Muscle of leg (tissue), 3 donors: ENCODE measurements at regions not wholly inside any gene's neighbourhood (a gene's known extent, or its start where the extent isn't known, plus 50 kb on each side); places are given as distances from the start of the nearest gene placed in this dataset.

Experiments used
- DNase-seq: peaks from one replicate; pipeline ENCODE4 v3.0.0; 2013
- H3K27ac ChIP-seq: one replicate; pipeline ENCODE4 v1.5.1; 2013; ENCODE audit warnings: mild to moderate bottlenecking, low read length, control low read depth
- H3K27me3 ChIP-seq: one replicate; pipeline ENCODE4 v1.6.1; 2013; ENCODE audit warnings: low read length; ENCODE audit not compliant: control insufficient read depth, insufficient read depth
- H3K36me3 ChIP-seq: one replicate; pipeline ENCODE4 v1.6.1; 2013; ENCODE audit warnings: low read length; ENCODE audit not compliant: control insufficient read depth, insufficient read depth
- H3K4me1 ChIP-seq: one replicate; pipeline ENCODE4 v1.6.1; 2013; ENCODE audit warnings: low read length; ENCODE audit not compliant: control insufficient read depth, insufficient read depth
- H3K4me3 ChIP-seq: one replicate; pipeline ENCODE4 v1.5.1; 2013; ENCODE audit warnings: low read length, control low read depth
- H3K9me3 ChIP-seq: replicated peaks from 2 replicates; pipeline ENCODE4 v1.6.1; 2013; ENCODE audit warnings: low read depth, low read length; ENCODE audit not compliant: control insufficient read depth
- WGBS: methylation state at CpG from one replicate; pipeline ENCODE4 v1.1.5; 2013; ENCODE audit warnings: missing lambda C conversion rate; ENCODE audit not compliant: insufficient coverage; 5-methylcytosine and 5-hydroxymethylcytosine counted together

- Histone ChIP-seq H3K36me3 (no peaks in the 10 kb centered on the region), H3K27me3 (no peaks in the 10 kb centered on the region), H3K4me3 (no peak overlapping the region), H3K9me3 (no peaks in the 10 kb centered on the region), H3K27ac (no peak overlapping the region), H3K4me1 (peaks cover 4% of the 10 kb centered on the region)
- WGBS, result 77% methylated on average over 10 of the region's 11 CpGs
- DNase-seq, result no peak
Measured at GRCh38 chr20:23290761-23291574, 59.6 kb upstream of the NXT1 start.

DNA sequence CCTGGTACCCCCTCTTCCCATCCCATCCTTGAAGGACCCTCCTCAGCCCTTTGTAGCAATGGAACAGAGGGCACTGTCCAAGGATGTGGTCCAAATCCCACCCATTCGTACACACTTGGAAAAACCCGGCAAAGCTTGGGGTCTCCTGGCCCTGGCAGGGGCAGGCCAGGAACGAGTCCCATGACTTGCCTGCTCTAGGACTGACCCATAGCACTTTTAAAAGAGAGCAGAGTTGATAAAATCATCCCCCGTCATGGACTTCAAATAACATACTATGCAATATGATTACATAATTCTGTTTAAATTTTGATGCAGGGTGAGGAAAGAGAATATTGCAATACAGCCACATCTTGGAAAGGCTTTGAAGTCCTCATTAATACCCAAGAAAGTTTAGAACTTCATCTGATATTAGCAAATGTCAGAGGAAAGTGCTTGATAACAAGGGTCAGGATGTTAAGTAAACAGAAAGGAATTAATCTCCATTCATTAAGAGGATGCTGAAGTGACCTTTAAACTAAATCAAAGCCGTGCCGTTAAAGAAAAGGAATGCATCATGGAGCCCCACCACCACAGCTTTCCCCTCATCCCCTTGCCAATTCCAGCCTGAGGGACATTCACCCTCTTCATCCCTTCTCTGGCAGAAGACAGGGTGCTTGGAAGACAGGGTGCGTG, 60.7 kb upstream of the NXT1 start:
- Histone ChIP-seq H3K9me3 (no peaks in the 10 kb centered on the region), H3K27me3 (no peaks in the 10 kb centered on the region), H3K27ac (no peak overlapping the region), H3K36me3 (no peaks in the 10 kb centered on the region), H3K4me1 (peaks cover 4% of the 10 kb centered on the region), H3K4me3 (no peak overlapping the region)
- 94% methylated on average over 2 of the region's 7 CpGs for WGBS
- no peak for DNase-seq

DNA sequence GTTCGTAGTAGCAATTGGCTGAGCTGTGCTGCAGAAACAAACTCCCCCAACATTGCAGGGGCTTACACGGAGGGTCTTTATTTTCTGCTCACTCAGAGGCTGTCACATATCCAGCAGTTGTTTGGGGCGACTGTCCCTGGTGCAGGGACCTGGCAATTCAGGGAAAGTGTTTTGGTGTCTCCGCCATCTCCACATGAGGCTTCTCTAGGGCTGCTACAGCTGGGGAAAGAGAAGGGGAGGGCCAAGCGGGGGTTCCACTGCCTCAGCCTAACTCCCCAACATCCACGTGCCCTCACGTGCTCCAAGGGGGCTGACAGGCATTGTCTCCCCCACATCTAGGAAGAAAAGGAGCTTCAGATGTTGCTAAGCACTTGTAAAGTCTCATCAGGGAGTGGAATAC, 61.3 kb upstream of the NXT1 start:
- H3K27me3 ChIP-seq, result no peaks in the 10 kb centered on the region
- 76% methylated on average over 2 of the region's 7 CpGs for WGBS
- H3K27ac ChIP-seq, result no peak overlapping the region
- H3K4me1 ChIP-seq, result peaks cover 4% of the 10 kb centered on the region
- no peak overlapping the region for H3K4me3 ChIP-seq
- DNase-seq, result no peak
- no peaks in the 10 kb centered on the region for H3K9me3 ChIP-seq
- H3K36me3 ChIP-seq, result no peaks in the 10 kb centered on the region

DNA sequence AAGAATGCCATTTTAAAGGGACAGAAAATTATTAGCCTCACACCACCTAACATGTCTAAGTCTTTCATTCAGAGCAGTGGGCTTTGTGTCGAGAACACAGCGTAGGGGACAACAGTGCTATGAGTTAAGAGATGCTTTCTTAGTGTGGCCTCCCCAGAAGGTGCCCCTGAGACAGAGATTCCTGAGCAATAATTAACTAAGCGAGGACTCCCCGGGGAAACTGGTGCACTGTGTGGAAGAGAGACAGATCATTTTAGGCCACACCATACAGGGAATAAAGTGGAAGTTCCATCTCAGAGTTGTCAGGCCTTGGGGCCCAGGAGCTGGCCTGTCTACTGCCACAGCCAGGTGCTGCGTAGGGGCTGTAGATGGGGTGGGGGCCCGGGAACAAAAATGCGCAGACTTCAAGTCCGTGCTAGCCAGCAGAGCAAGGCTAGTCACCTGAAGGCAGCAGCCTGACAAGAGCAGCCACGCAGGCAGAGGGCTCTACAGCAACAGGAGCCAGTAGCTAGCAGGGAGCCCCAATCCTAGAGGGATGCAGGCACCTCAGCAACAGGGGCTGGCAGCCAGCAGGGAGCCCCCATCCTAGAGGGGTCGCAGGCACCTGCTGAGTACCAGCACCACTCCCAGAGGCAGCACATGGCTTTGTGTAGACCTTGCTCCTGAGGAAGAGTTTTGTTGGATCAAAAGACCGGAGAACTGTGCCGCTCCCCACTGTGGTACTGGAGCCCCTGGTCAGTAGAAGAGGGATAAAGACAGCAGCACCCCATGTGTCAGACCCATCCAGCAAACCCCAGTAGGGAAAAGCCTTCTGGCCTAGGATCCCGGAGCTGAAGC, 63.0 kb upstream of the NXT1 start:
- H3K27ac ChIP-seq, result no peak overlapping the region
- no peak for DNase-seq
- H3K4me3 ChIP-seq, result no peak overlapping the region
- peaks cover 2% of the 10 kb centered on the region for H3K27me3 ChIP-seq
- H3K9me3 ChIP-seq, result no peaks in the 10 kb centered on the region
- 81% methylated on average over 10 of the region's 13 CpGs for WGBS
- no peaks in the 10 kb centered on the region for H3K36me3 ChIP-seq
- peaks cover 4% of the 10 kb centered on the region for H3K4me1 ChIP-seq

DNA sequence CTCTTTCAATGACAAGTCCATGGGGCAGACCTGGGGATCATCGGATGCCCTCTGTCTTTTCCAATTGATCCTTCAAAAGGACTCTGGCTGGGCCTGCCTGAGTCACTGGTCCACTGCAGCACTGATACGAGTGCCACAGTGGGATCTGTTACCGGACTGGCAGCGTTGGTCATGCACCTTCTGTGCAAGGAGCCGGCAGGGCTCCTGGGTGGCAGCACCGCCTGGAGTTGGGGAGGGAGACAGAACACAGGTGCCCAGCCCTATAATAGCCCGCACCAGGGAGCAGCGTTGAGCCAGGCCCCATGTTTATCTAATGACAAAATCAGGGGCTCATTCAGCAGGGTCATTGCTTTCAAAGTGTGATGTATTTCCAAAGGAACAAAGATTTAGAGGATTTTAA, 64.2 kb upstream of the NXT1 start:
- Histone ChIP-seq H3K4me1 (peaks cover 4% of the 10 kb centered on the region), H3K9me3 (no peaks in the 10 kb centered on the region), H3K27ac (no peak overlapping the region), H3K27me3 (peaks cover 2% of the 10 kb centered on the region), H3K36me3 (no peaks in the 10 kb centered on the region), H3K4me3 (no peak overlapping the region)
- 84% methylated on average over 8 of the region's 8 CpGs for WGBS
- DNase-seq, result no peak

GRCh38 chr20:23285536-23285935, 65.1 kb upstream of the NXT1 start:
- no peaks in the 10 kb centered on the region for H3K36me3 ChIP-seq
- no CpG with 5 or more reads among the region's 2 CpGs for WGBS
- H3K4me1 ChIP-seq, result peaks cover 3% of the 10 kb centered on the region
- peaks cover 2% of the 10 kb centered on the region for H3K27me3 ChIP-seq
- H3K4me3 ChIP-seq, result no peak overlapping the region
- no peak overlapping the region for H3K27ac ChIP-seq
- no peak for DNase-seq
- no peaks in the 10 kb centered on the region for H3K9me3 ChIP-seq

DNA sequence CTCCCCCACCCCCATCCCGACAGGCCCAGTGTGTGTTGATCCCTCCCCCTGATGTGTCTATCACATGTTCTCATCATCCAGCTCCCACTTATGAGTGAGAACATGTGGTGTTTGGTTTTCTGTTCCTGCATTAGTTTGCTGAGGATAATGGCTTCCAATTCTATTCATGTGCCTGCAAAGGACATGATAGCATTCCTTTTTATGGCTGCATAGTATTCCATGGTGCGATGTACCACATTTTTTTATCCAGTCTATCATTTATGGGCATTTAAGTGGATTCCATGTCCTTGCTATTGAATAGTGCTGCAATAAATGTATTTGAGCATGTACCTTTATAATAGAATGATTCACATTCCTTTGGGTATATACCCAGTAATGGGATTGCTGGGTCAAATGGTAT, 66.6 kb upstream of the NXT1 start:
- no CpG with 5 or more reads among the region's 2 CpGs for WGBS
- H3K27ac ChIP-seq, result no peak overlapping the region
- H3K36me3 ChIP-seq, result no peaks in the 10 kb centered on the region
- DNase-seq, result no peak
- H3K27me3 ChIP-seq, result peaks cover 2% of the 10 kb centered on the region
- no peak overlapping the region for H3K4me3 ChIP-seq
- H3K4me1 ChIP-seq, result no peaks in the 10 kb centered on the region
- H3K9me3 ChIP-seq, result no peaks in the 10 kb centered on the region

- no peaks in the 10 kb centered on the region for H3K4me1 ChIP-seq
- DNase-seq, result no peak
- no peaks in the 10 kb centered on the region for H3K36me3 ChIP-seq
- H3K4me3 ChIP-seq, result no peak overlapping the region
- WGBS, result 95% methylated on average over 8 of the region's 12 CpGs
- no peaks in the 10 kb centered on the region for H3K9me3 ChIP-seq
- peaks cover 2% of the 10 kb centered on the region for H3K27me3 ChIP-seq
- no peak overlapping the region for H3K27ac ChIP-seq
Measured at GRCh38 chr20:23283096-23283850, 67.3 kb upstream of the NXT1 start.

- Histone ChIP-seq H3K4me3 (no peak overlapping the region), H3K9me3 (no peaks in the 10 kb centered on the region), H3K36me3 (no peaks in the 10 kb centered on the region), H3K4me1 (no peaks in the 10 kb centered on the region), H3K27ac (no peak overlapping the region), H3K27me3 (peaks cover 2% of the 10 kb centered on the region)
- 77% methylated on average over 2 of the region's 3 CpGs for WGBS
- DNase-seq, result no peak
Measured at GRCh38 chr20:23282546-23282945, 68.0 kb upstream of the NXT1 start.
